ENCODE measurements at regions not wholly inside any gene's neighbourhood (a gene's known extent, or its start where the extent isn't known, plus 50 kb on each side); places are given as distances from the start of the nearest gene placed in this dataset.

- Histone ChIP-seq H3K4me2 (ENCODE audit: insufficient read depth in 1 of 2, low read depth in 2 of 2, low read length in 2 of 2) (no peak overlapping the region), H4K8ac (ENCODE audit: extremely low read depth, insufficient read depth, low read length) (no peak overlapping the region; the same call in 1 of the 2 replicates), H2AFZ (ENCODE audit: low read length) (no peak overlapping the region), H2BK12ac (ENCODE audit: low read depth, low read length) (peak overlapping the region; percentile 87; the same call in 1 of the 2 replicates), H2AK5ac (ENCODE audit: low read depth, low read length) (no peak overlapping the region), H2BK120ac (replicated peaks; ENCODE audit: low read depth, low read length) (no peak overlapping the region), H3K36me3 (ENCODE audit: control insufficient read depth in 2 of 4, insufficient read depth in 4 of 4, low read length in 3 of 4) (no peaks in the 10 kb centered on the region), H3K4ac (replicated peaks; ENCODE audit: insufficient read length, low read depth, low read length) (no peak overlapping the region), H3K23me2 (ENCODE audit: low read depth, low read length) (no peaks in the 10 kb centered on the region), H4K91ac (replicated peaks; ENCODE audit: insufficient read length, low read length) (no peak overlapping the region), H3K79me2 (ENCODE audit: control insufficient read depth in 1 of 2, insufficient read depth in 2 of 2, low read length in 2 of 2) (no peaks in the 10 kb centered on the region), H3K9me3 (ENCODE audit: insufficient read depth in 2 of 2, low read depth in 1 of 2, low read length in 1 of 2) (peaks cover 8 to 10% of the 10 kb centered on the region in 2 experiments), H4K20me1 (replicated peaks in 1 of 2; ENCODE audit: control insufficient read depth in 1 of 2, insufficient read depth in 2 of 2, low read length in 2 of 2) (no peaks in the 10 kb centered on the region), H2BK5ac (ENCODE audit: low read depth, low read length) (peak overlapping the region; percentile 54; the same call in 1 of the 2 replicates), H4K5ac (ENCODE audit: insufficient read length, low read depth, low read length) (no peak overlapping the region), H3K56ac (replicated peaks; ENCODE audit: insufficient read length, low read depth, low read length) (no peak overlapping the region), H3K23ac (ENCODE audit: insufficient read length) (no peak overlapping the region), H3K4me3 (ENCODE audit: extremely low read depth in 1 of 4, insufficient read depth in 2 of 4, low read depth in 3 of 4, low read length in 4 of 4) (no peak overlapping the region), H3K18ac (ENCODE audit: extremely low read depth, low read length) (peak overlapping the region; percentile 2; the same call in 1 of the 2 replicates), H2BK20ac (ENCODE audit: low read length) (peak overlapping the region; percentile 8; the same call in 1 of the 2 replicates), H2BK15ac (ENCODE audit: low read length) (no peak overlapping the region), H3K14ac (ENCODE audit: insufficient read length) (no peak overlapping the region), H3K9ac (replicated peaks in 1 of 4; ENCODE audit: extremely low read depth in 1 of 4, low read depth in 3 of 4, low read length in 3 of 4) (no peak overlapping the region), H3K27me3 (replicated peaks in 1 of 4; ENCODE audit: control insufficient read depth in 3 of 4, extremely low read depth in 1 of 4, insufficient read depth in 3 of 4, low read length in 3 of 4) (no peaks in the 10 kb centered on the region), H3K79me1 (ENCODE audit: low read depth, low read length) (no peaks in the 10 kb centered on the region), H3K27ac (ENCODE audit: low read depth, low read length) (no peak overlapping the region), H3K4me1 (replicated peaks in 1 of 4; ENCODE audit: control insufficient read depth in 3 of 4, insufficient read depth in 4 of 4, low read length in 3 of 4) (peaks cover 0 to 9% (median 7%) of the 10 kb centered on the region in 4 experiments; a peak in 5 of 7 replicates)
- TF ChIP-seq SP1 (IDR thresholded peaks at IDR 0.05; ENCODE audit: low read depth, low read length) (no peak), ZNF274 (IDR thresholded peaks at IDR 0.05; ENCODE audit: borderline replicate concordance, extremely low read depth, low read length) (no peak)
- no peak for DNase-seq (ENCODE audit: low read depth in 1 of 2, low spot score in 2 of 2)
- FAIRE-seq, result no peak
- WGBS, 2 experiments (ENCODE audit: extremely low coverage in 1 of 2, insufficient coverage in 1 of 2, insufficient read length in 1 of 2, insufficient replicate concordance in 2 of 2, low coverage in 1 of 2, low lambda C conversion rate in 2 of 2, missing lambda C conversion rate in 1 of 2), result 94% methylated on average over 4 of the region's 4 CpGs; no CpG with 5 or more reads in 1 of the 2 experiments
- ChIA-PET CTCF (ENCODE audit: partially characterized antibody) (interaction anchor here (0.6 to 7.6 kb wide), 18 partner anchors 10 to 328 kb away, joined by 3 to 99 read pairs (median 6); no protein-coding TSS in a partner anchor), POLR2A (ENCODE audit: partially characterized antibody) (interaction anchor here (1.0 kb wide), 1 partner anchor 322 kb away, joined by 3 read pairs; no protein-coding TSS in a partner anchor)
These were observed 59.2 kb upstream of the ANTXRL start for GRCh38 chr10:46227571-46227935.
